ENCODE measurements at regions not wholly inside any gene's neighbourhood (a gene's known extent, or its start where the extent isn't known, plus 50 kb on each side); places are given as distances from the start of the nearest gene placed in this dataset.

DNA sequence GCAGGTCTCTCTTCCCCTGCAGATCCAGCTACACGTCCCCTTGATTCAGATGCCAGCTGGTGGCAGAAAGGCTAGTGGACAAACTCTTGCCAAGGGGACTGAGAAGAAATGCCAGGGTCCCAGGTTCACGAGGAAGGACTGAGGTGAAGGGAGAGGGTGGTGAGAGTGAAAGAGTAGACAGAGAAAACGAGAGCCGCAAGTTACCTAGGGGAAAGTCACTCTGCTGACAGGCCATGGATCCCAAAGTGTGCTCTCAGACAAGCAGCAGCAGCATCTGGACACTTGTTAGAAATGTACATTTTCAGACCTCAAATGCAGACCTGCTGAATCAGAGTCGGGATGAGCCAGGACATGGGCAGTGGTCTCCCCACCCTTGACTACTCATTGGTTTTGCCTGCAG lies 192.3 kb downstream of the FGFR2 start:
- DNase-seq: no peak

- DNase-seq: no peak
Measured at GRCh38 chr10:121406823-121407545, 191.3 kb downstream of the FGFR2 start.

DNA sequence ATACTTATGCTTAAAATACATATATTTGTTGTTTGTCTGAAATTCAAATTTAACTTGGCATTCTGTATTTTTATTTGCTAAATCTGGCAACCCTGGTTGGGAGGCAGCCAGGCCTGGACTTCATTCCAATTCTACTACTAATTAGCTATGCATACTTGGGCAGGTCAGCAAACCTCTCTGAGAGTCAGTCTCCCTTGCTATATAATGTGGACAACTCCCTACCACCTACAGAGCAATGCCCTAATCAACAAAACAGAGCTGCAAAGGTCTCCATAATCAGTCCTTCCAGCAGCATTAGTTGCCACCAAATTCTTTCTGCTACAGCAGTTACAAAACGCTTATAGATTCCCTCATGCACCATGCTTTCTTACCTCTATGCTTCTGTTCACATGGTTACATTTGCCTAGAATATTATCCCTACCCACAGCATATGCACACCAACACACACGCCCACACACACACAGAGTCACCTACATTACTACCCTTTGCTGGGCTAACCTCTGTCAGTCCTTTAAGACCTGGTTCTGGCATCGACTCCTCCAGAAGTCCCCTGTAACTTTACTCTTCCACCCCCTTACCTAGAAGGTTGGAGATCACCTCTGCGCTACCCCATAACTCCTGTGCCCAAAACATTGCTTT lies 188.7 kb downstream of the FGFR2 start:
- DNase-seq: no peak

DNA sequence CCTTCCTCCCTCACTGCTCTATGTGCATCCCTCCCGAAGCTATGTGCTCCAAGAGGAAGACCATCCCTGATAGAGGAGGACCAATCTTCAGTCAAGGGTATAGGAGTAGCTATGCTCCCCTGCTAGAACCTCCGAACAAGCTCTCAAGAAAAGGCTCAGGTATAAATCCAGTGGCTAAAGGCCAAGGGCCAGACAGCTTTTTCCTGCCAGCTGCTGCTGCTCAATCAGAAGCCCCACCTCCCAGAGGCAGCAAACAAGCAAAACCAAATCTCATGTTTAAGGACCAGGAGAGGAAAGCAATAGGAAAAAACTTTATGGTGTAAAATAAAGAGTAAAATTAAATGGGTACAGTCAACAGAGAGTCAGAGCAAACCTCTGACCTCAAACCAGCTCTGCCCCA lies 187.2 kb downstream of the FGFR2 start:
- DNase-seq: no peak

- DNase-seq: no peak
Measured at GRCh38 chr10:121413951-121414350, 184.3 kb downstream of the FGFR2 start.

DNA sequence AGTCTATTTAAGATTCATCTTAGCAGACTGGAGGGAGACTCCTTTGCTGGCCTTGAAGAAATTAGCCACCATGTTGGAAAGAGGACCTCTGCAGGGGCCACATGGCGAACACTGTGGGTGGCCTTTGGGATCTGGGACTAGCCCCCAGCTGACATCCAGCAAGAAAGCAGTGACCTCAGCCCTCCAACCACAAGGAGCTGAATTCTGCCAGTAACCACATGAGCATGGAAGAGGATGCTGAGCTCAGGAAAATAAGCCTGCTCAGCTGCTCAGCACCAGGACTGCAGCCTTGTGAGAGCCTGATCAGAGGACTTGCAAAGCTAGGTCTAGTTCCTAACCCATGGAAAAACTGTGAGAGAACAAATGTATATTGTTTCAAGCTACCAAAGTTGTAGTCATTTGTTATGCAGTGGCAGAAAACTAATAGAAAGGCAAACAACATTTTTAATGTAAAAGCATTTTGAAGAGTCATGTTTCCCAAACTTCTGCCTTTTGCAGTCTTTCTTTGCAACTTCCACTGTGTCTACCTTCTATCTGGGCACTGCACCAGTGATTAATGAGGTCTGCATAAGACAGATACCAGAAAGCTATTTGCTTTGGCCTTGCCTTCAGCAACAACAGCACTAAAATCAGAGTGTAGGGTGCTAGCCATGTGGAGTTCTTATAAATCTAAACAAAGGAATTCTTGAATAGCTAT lies 183.7 kb downstream of the FGFR2 start:
- no peak for DNase-seq

DNA sequence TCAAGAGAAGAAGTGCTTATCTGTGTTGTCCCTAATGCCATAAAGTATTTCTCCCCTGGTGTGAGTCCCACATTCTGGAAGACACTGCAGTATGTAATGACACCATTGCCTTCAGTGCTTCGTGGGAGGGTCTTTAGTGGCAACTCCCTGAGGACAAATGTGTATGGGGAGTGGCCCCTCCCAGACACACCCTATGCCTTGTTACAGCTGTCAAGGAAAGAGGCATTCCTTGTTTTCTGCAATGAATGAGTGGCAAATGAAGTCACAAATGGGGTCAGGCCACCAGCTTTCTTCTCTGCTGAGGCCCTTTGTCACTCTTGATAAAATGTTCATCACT lies 183.2 kb downstream of the FGFR2 start:
- DNase-seq: no peak

DNA sequence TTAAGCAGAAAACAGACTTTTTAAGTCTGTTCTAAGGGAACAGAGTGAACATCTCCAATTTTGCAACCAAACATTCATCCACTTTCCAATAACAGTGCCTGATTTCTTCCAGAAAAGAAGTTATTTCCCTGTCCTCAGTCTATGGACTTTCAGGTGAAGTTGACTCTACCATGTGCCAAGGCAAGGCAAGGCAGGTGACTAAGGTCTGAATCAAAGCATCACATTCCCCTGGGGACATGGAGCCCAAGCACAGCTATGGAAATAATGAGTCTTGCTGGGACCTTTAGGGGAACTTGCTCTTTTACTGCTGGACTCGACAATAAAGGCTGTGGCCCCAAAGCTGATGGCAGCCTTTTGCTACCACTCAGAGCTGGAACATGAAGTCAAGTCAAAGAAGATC lies 182.2 kb downstream of the FGFR2 start:
- no peak for DNase-seq

DNA sequence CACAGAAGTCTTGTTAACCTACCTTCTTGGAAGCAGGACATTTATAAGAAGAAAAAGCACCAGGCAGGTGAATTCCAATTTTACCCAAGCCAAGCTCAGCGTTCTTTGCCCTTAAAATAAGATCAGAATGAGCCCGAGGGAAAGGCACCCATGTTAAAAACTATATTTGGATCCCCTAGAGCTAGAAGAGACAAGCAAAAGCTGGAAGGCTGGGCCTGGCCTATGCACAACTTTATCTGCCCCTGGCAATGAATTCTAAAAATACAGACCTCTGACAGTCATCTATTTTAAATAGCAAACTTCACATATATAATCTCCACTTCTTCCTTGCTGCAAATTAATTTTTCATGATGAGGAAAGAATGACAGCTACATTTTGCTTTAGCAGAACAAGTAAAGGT lies 180.9 kb downstream of the FGFR2 start:
- no peak for DNase-seq

GRCh38 chr10:121418126-121418777 lies 180.0 kb downstream of the FGFR2 start:
- no peak for DNase-seq

DNA sequence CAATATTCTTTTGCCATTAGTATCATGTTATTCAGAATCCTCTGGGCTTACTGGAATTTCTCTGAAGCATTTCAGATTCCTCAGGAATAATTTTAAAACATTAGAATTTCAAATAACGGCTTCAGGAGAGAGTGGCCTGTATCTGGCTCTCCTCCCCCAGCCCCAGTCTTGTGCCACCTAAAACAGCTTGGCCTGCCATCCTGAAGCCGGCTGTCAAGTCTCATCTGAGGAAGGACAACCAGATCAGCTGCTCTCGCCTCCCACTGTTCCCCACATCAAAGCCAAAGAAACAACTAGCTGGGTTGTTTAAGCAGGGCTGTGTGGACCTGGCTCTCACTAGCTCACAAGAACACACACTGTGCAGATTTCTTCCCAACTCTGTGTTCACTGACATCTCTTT lies 178.2 kb downstream of the FGFR2 start:
- no peak for DNase-seq

DNA sequence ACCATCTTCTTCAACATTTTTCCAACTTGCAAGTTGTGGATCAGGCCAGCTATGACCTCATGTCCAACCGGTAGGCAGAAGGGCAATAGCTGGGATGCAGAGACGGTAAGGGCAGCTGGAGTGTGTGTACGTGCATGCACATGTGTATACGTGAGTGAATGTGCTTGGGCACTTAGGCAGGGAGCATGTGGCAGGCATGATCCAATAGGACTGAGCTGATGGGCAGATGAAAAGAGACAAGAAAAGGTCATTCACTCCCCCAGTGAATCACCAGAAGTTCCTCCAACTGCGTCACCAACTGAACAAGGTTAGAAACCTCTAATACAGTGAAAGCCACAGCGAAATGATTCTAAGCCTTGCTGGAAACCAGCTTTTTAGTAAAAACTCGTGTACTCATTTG lies 176.1 kb downstream of the FGFR2 start:
- DNase-seq: no peak

GRCh38 chr10:121425623-121426022 lies 172.6 kb downstream of the FGFR2 start:
- DNase-seq: no peak

GRCh38 chr10:121426307-121426706 lies 171.9 kb downstream of the FGFR2 start:
- no peak for DNase-seq

Data from NCI-H1048 (cell line).